ENCODE measurements at regions not wholly inside any gene's neighbourhood (a gene's known extent, or its start where the extent isn't known, plus 50 kb on each side); places are given as distances from the start of the nearest gene placed in this dataset.
"Not testable (repeated sequence)": the region's sequence is repeated elsewhere in the genome, so short reads cannot be mapped to it uniquely, and the experiment has no call there.

DNA sequence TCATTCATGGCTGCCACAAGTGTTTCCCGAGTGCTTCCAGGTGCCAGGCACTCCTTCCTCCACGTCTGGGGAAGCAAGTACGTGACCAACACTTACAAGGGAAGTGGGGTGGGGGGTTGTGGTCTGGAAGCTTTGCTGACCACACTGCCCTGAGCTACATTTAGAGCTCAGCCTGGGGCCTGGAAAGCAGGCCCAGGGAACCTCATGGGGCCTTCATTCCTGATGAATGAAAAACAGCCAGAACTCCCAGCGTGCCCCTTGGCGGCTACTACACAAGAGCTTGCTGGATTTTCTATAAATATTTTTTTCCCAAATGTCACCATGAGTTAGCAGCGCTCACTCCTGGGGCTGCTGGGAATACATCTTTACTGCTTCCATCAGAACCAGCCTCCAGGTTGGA lies 73.3 kb downstream of the ABCC12 start:
- Mint-ChIP-seq H3K9me3 (peaks cover 0 to 2% (median 0%) of the 10 kb centered on the region in 7 donors), H3K4me3 (no peak overlapping the region), H3K4me1 (no peaks in the 10 kb centered on the region), H3K36me3 (no peaks in the 10 kb centered on the region), H3K27ac (peak overlapping the region in 1 of 6 donors; percentile 35), H3K27me3 (peaks cover 12 to 26% (median 16%) of the 10 kb centered on the region in 3 donors)
- ATAC-seq (ENCODE audit: low read depth in 2 of 2) (no peak), DNase-seq (no peak)

DNA sequence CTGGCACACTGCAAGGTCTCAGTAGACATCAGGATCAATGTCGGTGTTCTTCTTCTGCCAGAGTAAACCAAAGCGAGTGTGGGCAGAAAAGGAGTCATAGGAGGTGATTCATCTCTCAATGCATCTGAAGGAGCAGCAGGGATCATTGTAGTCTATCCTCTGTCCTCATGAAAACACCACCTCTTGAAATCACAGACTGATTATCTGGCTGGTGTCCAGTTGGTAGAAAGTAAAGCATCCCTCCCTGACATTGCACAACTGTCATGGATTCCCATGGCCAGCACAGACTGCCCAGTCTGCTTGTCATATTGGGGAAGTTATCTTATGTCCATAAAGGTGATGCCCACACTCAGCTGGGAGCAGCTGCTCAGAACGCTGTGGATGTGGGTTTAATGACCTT lies 74.1 kb downstream of the ABCC12 start:
- Mint-ChIP-seq H3K4me1 (no peaks in the 10 kb centered on the region), H3K9me3 (peaks cover 0 to 2% (median 0%) of the 10 kb centered on the region in 7 donors), H3K27me3 (peaks cover 11 to 22% (median 16%) of the 10 kb centered on the region in 3 donors), H3K4me3 (no peak overlapping the region), H3K27ac (no peak overlapping the region), H3K36me3 (no peaks in the 10 kb centered on the region)
- ATAC-seq (ENCODE audit: low read depth in 2 of 2) (no peak), DNase-seq (no peak)

DNA sequence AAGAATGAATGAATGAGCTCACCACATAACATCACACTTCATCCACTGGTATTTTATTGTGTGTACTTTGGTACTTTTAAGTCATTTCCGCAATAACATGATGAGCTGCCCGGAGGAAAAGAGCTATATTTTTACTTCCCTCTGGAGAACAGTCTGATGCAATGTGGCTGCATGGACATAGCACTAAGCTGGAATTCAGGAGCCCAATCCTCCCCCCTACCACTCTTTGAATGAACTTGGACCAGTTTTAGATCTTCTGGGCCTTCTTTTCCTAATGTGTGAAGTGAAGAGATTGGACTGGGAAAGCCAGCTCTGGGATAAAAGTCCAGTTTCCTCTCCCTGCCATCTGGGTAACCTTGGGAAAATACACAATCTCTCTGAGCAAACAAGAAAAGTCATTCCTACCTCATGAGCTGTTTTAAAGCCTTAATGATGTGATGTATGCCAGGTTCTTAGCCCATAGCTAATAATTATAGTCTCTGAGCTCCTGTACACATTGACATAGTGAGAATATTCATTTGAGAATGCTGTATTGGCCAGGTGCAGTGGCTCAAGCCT lies 79.3 kb downstream of the ABCC12 start:
- no peak for DNase-seq

DNA sequence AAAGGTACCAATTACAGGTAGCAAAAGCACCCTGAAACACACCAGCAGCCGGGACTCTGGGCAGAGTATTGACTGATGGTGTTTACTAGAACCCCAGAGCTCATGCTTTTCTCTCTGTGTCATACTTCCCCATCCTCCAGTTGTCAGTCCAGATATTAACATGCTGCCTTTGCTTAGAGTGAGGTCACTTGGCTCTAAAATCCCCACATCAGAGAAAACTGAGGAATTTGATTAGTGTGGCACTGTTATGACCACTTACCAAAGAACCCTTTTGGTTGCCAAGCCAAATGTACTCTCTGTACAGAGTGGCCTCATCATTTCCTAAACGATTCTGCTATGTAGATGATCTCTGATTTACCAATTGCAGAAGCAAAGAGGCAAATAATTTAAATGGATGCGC lies 80.4 kb downstream of the ABCC12 start:
- no peaks in the 10 kb centered on the region for H3K4me1 Mint-ChIP-seq
- H3K9me3 Mint-ChIP-seq: peaks cover 0 to 3% (median 0%) of the 10 kb centered on the region in 7 donors

More for the DNA sequence above, 79.3 kb downstream of the ABCC12 start:
- no peak for ATAC-seq (ENCODE audit: low read depth in 2 of 2)
- Mint-ChIP-seq H3K9me3 (peaks cover 0 to 2% (median 0%) of the 10 kb centered on the region in 7 donors), H3K27ac (no peak overlapping the region), H3K36me3 (no peaks in the 10 kb centered on the region), H3K4me3 (no peak overlapping the region), H3K4me1 (no peaks in the 10 kb centered on the region), H3K27me3 (peaks cover 5 to 8% (median 6%) of the 10 kb centered on the region in 3 donors)

DNA sequence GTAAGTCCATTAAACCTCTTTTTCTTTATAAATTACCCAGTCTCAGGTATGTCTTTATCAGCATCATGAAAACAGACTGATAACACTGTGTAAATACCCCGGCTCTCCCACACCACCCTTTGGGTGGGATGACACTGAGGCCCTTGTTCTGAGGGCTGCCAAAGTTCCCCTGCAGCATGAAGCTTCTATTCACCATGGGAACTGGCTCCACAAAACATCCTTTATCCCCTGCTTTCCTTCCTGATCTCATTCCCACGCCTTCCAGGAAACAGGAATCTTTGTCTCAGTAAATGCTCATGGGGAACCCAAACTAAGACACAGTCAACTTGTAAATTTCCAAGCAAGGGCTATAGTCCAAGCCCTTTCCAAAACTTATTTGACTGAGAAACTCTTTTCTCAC lies 88.4 kb downstream of the ABCC12 start:
- no peaks in the 10 kb centered on the region for H3K36me3 Mint-ChIP-seq
- H3K27ac Mint-ChIP-seq: no peak overlapping the region
- no peak for DNase-seq
- no peak for ATAC-seq (ENCODE audit: low read depth in 2 of 2)
- H3K27me3 Mint-ChIP-seq: peaks cover 3 to 14% (median 6%) of the 10 kb centered on the region in 3 donors
- no peak overlapping the region for H3K4me3 Mint-ChIP-seq
- peaks cover 1 to 9% (median 5%) of the 10 kb centered on the region in 7 donors for H3K9me3 Mint-ChIP-seq
- no peaks in the 10 kb centered on the region for H3K4me1 Mint-ChIP-seq

More for the DNA sequence above, 80.4 kb downstream of the ABCC12 start:
- Mint-ChIP-seq H3K36me3 (no peaks in the 10 kb centered on the region), H3K4me3 (no peak overlapping the region), H3K27me3 (peaks cover 5 to 15% (median 8%) of the 10 kb centered on the region in 3 donors), H3K27ac (peak overlapping the region in 1 of 6 donors; percentile 7)
- ATAC-seq (ENCODE audit: low read depth in 2 of 2): no peak
- DNase-seq: no peak

DNA sequence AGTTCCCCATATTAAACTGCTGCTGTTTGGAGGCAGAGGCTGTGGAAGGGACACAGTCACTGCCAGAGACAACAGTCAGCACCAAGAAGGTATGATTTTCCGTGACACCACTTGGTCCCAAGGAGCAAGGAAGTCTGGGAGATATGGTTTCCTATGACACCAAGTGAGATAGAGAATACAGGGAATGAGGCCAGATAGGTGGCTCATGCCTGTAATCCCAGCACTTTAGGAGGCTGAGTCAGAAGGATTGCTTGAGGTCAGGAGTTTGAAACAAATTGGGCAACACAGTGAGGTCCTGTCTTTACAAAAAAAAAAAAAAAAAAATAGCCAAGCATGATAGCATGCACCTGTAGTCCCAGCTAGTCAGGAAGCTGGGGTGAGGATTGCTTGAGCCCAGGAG lies 90.8 kb downstream of the ABCC12 start:
- ATAC-seq (ENCODE audit: low read depth in 2 of 2): no peak
- peaks cover 6 to 12% (median 9%) of the 10 kb centered on the region in 3 donors for H3K27me3 Mint-ChIP-seq

DNA sequence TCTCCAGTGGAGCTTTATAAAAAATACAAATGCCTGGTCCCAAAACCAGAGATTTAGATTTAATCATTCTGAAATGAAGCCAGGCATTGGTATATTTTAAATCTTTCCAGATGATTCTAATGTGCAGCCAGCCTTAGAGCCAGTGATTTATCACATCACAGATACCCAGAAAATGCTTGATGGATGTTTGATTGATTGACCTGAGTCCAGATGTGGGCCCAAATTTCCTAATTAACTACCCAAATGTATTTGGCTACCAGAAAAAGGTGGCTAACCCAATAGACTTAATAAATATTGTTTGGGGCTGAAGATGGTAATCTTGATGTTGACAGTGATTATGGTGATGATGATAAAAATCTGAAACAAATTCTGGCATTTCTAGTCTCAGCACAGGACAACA lies 93.1 kb downstream of the ABCC12 start:
- Mint-ChIP-seq H3K36me3 (no peaks in the 10 kb centered on the region), H3K27me3 (peaks cover 0 to 9% (median 8%) of the 10 kb centered on the region in 3 donors), H3K27ac (no peak overlapping the region), H3K4me1 (no peaks in the 10 kb centered on the region), H3K9me3 (peaks cover 0 to 9% (median 1%) of the 10 kb centered on the region in 7 donors), H3K4me3 (no peak overlapping the region)
- no peak for ATAC-seq (ENCODE audit: low read depth in 2 of 2)
- DNase-seq: no peak

More for the DNA sequence above, 90.8 kb downstream of the ABCC12 start:
- H3K4me3 Mint-ChIP-seq: no peak overlapping the region
- H3K4me1 Mint-ChIP-seq: no peaks in the 10 kb centered on the region
- H3K36me3 Mint-ChIP-seq: no peaks in the 10 kb centered on the region
- peak overlapping the region in 1 of 6 donors; percentile 62 for H3K27ac Mint-ChIP-seq
- DNase-seq: no peak
- H3K9me3 Mint-ChIP-seq: peaks cover 0 to 9% (median 4%) of the 10 kb centered on the region in 7 donors

DNA sequence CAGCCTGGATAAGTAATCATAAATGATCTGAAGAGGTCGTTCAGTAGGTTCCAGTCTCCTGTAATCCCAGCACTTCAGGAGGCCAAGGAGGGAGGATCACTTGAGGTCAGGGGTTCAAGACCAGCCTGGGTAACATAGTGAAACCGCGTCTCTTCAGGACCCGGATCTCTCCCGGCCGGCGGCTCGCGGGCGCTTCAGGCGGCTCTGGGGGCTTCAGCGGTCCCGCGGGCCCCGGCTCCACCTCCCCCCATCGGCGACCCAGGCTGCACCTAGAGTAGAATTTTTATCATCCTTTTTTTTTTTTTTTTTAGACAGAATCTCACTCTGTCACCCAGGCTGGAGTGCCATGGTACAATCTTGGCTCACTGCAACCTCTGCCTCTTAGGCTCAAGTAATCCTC lies 95.9 kb downstream of the ABCC12 start:
- no peak overlapping the region for H3K4me3 Mint-ChIP-seq
- ATAC-seq (ENCODE audit: low read depth in 2 of 2): no peak
- peaks cover 0 to 9% (median 2%) of the 10 kb centered on the region in 7 donors for H3K9me3 Mint-ChIP-seq
- peaks cover 14 to 19% (median 15%) of the 10 kb centered on the region in 3 donors for H3K27me3 Mint-ChIP-seq
- no peak overlapping the region for H3K27ac Mint-ChIP-seq
- DNase-seq: no peak
- peaks cover 0 to 5% (median 3%) of the 10 kb centered on the region in 3 donors for H3K4me1 Mint-ChIP-seq
- H3K36me3 Mint-ChIP-seq: no peaks in the 10 kb centered on the region

DNA sequence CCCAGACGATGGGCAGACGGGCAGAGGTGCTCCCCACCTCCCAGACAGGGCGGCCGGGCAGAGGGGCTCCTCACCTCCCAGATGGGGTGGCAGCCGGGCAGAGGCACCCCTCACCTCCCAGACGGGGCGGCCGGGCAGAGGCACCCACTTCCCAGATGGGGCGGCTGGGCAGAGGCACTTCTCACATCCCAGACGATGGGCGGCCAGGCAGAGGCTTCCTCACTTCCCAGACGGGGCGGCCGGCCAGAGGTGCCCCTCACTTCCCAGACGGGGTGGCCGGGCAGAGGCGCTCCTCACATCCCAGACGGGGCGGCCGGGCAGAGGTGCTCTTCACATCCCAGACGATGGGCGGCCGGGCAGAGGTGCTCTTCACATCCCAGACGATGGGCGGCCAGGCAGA lies 96.6 kb downstream of the ABCC12 start:
- not testable (repeated sequence) for H3K27ac Mint-ChIP-seq; H3K4me3 Mint-ChIP-seq; ATAC-seq (ENCODE audit: low read depth in 2 of 2); H3K9me3 Mint-ChIP-seq; H3K4me1 Mint-ChIP-seq; H3K36me3 Mint-ChIP-seq; DNase-seq
- peaks cover 21 to 22% (median 21%) of the 10 kb centered on the region in 3 donors for H3K27me3 Mint-ChIP-seq

DNA sequence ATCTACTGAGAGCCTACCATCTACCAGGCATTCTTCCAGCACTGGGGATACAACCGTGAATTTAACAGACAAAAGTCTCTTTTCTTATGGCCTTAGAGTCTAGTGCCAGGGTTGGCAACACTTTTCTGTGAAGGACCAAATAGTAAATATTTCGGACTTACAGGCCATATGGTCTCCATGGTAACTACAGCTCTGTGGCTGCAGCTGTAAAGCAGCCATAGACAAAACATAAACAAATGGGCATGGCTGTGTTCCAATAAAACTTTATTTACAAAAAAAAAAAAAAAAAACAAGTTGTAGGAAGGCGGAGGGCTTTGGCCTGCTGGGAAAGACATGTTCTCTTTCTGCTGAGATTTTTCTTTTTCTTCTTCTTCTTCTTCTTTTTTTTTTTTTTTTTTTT lies 98.7 kb downstream of the ABCC12 start:
- Mint-ChIP-seq H3K36me3 (no peaks in the 10 kb centered on the region), H3K27ac (peak overlapping the region in 1 of 6 donors; percentile 23)

DNA sequence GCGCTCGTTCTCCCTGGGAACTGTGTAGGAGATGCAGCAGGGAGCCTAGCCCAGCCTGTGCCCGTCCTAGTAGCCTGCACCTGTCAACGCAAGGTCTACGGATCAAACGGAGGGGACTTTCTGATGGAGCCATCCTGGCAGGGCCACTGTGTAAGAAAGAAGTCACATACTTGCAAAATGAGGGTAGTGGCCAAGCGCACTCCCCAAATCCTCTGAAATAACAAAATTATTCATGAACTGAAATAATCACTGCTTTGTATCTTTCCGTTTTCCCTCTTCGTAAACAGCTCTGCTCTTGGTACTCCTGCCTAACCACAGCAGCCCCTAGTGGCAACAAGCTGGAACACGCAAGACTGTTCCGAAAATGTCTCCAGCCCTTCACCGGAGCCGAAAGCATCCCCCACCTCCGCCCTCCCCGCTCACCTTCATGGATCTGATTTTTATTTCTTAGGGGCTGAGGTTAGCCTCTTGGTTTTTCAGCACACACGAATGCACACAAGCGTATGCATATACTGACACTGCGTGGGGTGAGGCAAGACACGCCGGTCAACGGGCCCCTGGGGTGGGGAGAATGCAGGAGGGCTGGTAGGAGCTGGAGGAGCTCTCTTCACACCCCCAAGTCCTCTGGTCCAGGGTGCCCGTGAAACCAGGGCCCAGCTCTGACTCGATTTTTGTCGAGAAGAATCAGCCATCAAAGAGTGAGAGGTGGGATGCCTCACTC lies 100.8 kb downstream of the ABCC12 start:
- ATAC-seq (ENCODE audit: low read depth in 2 of 2) (peak; percentile 35 to 40), DNase-seq (peak; percentile 14)
- Mint-ChIP-seq H3K9me3 (peaks cover 0 to 2% (median 0%) of the 10 kb centered on the region in 7 donors), H3K4me3 (no peak overlapping the region), H3K36me3 (no peaks in the 10 kb centered on the region), H3K27me3 (peaks cover 25 to 40% (median 28%) of the 10 kb centered on the region in 3 donors), H3K27ac (no peak overlapping the region), H3K4me1 (peaks cover 0 to 6% (median 6%) of the 10 kb centered on the region in 3 donors)

More for the DNA sequence above, 98.7 kb downstream of the ABCC12 start:
- DNase-seq: no peak
- Mint-ChIP-seq H3K9me3 (peaks cover 0 to 2% (median 0%) of the 10 kb centered on the region in 7 donors), H3K4me3 (no peak overlapping the region), H3K27me3 (peaks cover 22 to 36% (median 29%) of the 10 kb centered on the region in 3 donors), H3K4me1 (peaks cover 0 to 6% (median 6%) of the 10 kb centered on the region in 3 donors)
- ATAC-seq (ENCODE audit: low read depth in 2 of 2): no peak

DNA sequence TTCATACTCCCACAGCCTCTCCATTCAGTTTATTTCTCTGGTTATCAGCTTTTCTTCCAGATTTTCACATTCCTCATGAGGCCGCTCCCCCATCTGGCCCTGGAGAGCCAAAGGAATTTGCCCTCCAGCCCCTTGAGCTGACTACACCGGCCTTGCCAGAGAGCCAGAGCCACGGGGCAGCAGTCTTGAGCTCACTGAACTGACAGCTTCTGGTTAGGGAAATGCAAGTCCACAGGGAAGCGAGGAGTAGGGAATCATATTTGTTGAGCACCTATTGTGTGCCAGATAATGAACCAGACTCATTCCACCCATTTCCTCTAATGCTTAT lies 102.4 kb downstream of the ABCC12 start:
- peaks cover 25 to 46% (median 29%) of the 10 kb centered on the region in 3 donors for H3K27me3 Mint-ChIP-seq
- no peaks in the 10 kb centered on the region for H3K36me3 Mint-ChIP-seq
- peaks cover 0 to 6% (median 6%) of the 10 kb centered on the region in 3 donors for H3K4me1 Mint-ChIP-seq
- H3K27ac Mint-ChIP-seq: no peak overlapping the region
- peaks cover 0 to 3% (median 0%) of the 10 kb centered on the region in 7 donors for H3K9me3 Mint-ChIP-seq
- DNase-seq (no peak), ATAC-seq (ENCODE audit: low read depth in 2 of 2) (no peak)
- H3K4me3 Mint-ChIP-seq: no peak overlapping the region

DNA sequence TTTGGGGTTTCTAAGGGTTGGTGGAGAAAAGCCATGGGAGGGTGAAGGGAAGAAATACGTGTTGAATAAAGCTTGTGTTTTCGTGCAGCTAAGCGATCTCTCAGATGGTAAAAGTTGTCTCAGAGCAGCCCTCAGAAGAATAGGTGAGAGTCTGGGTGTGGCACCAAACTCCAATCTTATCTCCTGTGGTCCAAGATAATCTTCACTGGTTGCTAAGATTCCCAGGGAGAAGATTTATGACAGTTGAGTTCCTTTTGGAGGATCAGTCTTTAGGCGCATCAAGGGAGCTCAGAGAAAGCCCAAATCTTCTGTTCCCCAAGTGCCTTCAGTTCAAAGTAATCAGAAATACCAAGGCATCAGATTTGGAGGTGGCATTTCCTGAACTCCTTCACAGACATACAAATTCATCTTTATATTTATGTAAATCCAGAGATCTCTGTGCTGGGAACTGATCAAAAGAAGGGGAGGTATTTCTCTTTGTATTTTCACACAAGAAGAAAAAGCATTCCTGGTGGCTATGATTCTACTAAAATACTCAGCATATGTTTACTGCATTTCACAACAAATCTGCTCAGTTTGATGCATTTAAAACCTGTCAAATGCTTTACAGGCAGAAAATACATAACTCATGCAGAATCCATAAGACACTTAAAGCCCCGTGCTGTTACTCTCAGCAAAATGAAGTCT lies 102.9 kb downstream of the ABCC12 start:
- Mint-ChIP-seq H3K27me3 (peaks cover 25 to 49% (median 34%) of the 10 kb centered on the region in 3 donors), H3K4me1 (peaks cover 0 to 6% (median 6%) of the 10 kb centered on the region in 3 donors), H3K36me3 (no peaks in the 10 kb centered on the region), H3K27ac (no peak overlapping the region), H3K4me3 (no peak overlapping the region), H3K9me3 (peaks cover 0 to 3% (median 0%) of the 10 kb centered on the region in 7 donors)
- ATAC-seq (ENCODE audit: low read depth in 2 of 2) (no peak), DNase-seq (no peak)

All from naive B cell (primary cell).